Neural cell (in vitro differentiated cells): ENCODE measurements at regions not wholly inside any gene's neighbourhood (a gene's known extent, or its start where the extent isn't known, plus 50 kb on each side); places are given as distances from the start of the nearest gene placed in this dataset.

Source experiments
- H2AFZ ChIP-seq: fragments of 200-600, 300-800 bp; sonication (generic), shearing (Covaris generic); 2 replicates; pipeline ENCODE4 v1.6.0; 2014; ENCODE audit warnings: low read depth, mild to moderate bottlenecking, antibody characterized with exemption, low read length, moderate library complexity
- H3F3A ChIP-seq: fragments of 200-600 bp; shearing (Covaris generic); 2 replicates; pipeline ENCODE4 v1.6.1; 2016; ENCODE audit warnings: mild to moderate bottlenecking, moderate library complexity, mixed read lengths, antibody characterized with exemption, low read length; ENCODE audit not compliant: insufficient read depth, poor library complexity, severe bottlenecking
- H3K27ac ChIP-seq: fragments of 200-600, 300-800 bp; sonication (generic), shearing (Covaris generic); 2 replicates; pipeline ENCODE4 v1.5.1; 2014; ENCODE audit warnings: mild to moderate bottlenecking, low read length, moderate library complexity
- H3K27me3 ChIP-seq: fragments of 300-800, 200-600 bp; sonication (generic), shearing (Covaris generic); 2 replicates; pipeline ENCODE4 v1.6.0; 2014; ENCODE audit warnings: mild to moderate bottlenecking, low read depth, low read length, moderate library complexity; ENCODE audit not compliant: insufficient read depth
- H3K36me3 ChIP-seq: fragments of 300-800, 200-600 bp; sonication (generic), shearing (Covaris generic); 2 replicates; pipeline ENCODE4 v1.5.1; 2014; ENCODE audit warnings: mild to moderate bottlenecking, antibody characterized with exemption, low read length, moderate library complexity; ENCODE audit not compliant: insufficient read depth
- H3K4me2 ChIP-seq: fragments of 300-800, 200-600 bp; sonication (generic), shearing (Covaris generic); 2 replicates; pipeline ENCODE4 v1.6.0; 2014; ENCODE audit warnings: mild to moderate bottlenecking, low read length
- H3K4me3 ChIP-seq: fragments of 300-800, 200-600 bp; sonication (generic), shearing (Covaris generic); 2 replicates; pipeline ENCODE4 v1.5.1; 2014; ENCODE audit warnings: mild to moderate bottlenecking, low read length, moderate library complexity
- H3K79me2 ChIP-seq: fragments of 200-600 bp; shearing (Covaris generic); replicated peaks from 2 replicates; pipeline ENCODE4 v1.6.0; 2014; ENCODE audit warnings: mild to moderate bottlenecking, low read length, moderate library complexity; ENCODE audit not compliant: insufficient read depth
- H3K9ac ChIP-seq: fragments of 300-800, 200-600 bp; sonication (generic), shearing (Covaris generic); 2 replicates; pipeline ENCODE4 v1.6.1; 2016; ENCODE audit warnings: mild to moderate bottlenecking, low read length, mixed read lengths
- H3K9me2 ChIP-seq: fragments of 200-600 bp; shearing (Covaris generic); 2 replicates; pipeline ENCODE4 v1.6.1; 2016; ENCODE audit warnings: mild to moderate bottlenecking, low read length, mixed read lengths; ENCODE audit not compliant: insufficient read depth
- H3K9me3 ChIP-seq: fragments of 200-600, 300-800 bp; sonication (generic), shearing (Covaris generic); 2 replicates; pipeline ENCODE4 v1.6.1; 2016; ENCODE audit warnings: mild to moderate bottlenecking, mixed run types, low read length, moderate library complexity, mixed read lengths
- H4K20me1 ChIP-seq: fragments of 200-600 bp; shearing (Covaris generic); 2 replicates; pipeline ENCODE4 v1.6.1; 2016; ENCODE audit warnings: mild to moderate bottlenecking, mixed run types; ENCODE audit not compliant: insufficient read depth
- CTCF ChIP-seq: fragments of 450-650 bp; IDR thresholded peaks from 2 replicates; pipeline ENCODE4 v1.5.1; 2014; ENCODE audit warnings: antibody characterized with exemption, mild to moderate bottlenecking, moderate library complexity; ENCODE audit not compliant: poor library complexity, severe bottlenecking
- EP300 ChIP-seq: fragments of 450-650 bp; conservative IDR thresholded peaks from 2 replicates; pipeline ENCODE4 v1.6.1; 2014; ENCODE audit warnings: antibody characterized with exemption, mild to moderate bottlenecking, moderate library complexity; ENCODE audit not compliant: poor library complexity, severe bottlenecking
- EZH2 ChIP-seq: fragments of 200-600, 300-800 bp; shearing (Covaris generic), sonication (generic); IDR thresholded peaks from 2 replicates; pipeline ENCODE4 v1.6.1; 2014; ENCODE audit warnings: antibody characterized with exemption, low read length, borderline replicate concordance, mild to moderate bottlenecking; ENCODE audit not compliant: insufficient read depth, poor library complexity, severe bottlenecking
- MXI1 ChIP-seq: fragments of 450-650 bp; conservative IDR thresholded peaks from 2 replicates; pipeline ENCODE4 v1.6.1; 2014; ENCODE audit warnings: antibody characterized with exemption, mild to moderate bottlenecking; ENCODE audit not compliant: poor library complexity, severe bottlenecking
- POLR2AphosphoS5 ChIP-seq: IDR thresholded peaks from 2 replicates; pipeline ENCODE4 v1.6.1; 2012
- RAD21 ChIP-seq: fragments of 450-650 bp; conservative IDR thresholded peaks from 2 replicates; pipeline ENCODE4 v1.6.1; 2014; ENCODE audit warnings: antibody characterized with exemption, mild to moderate bottlenecking, moderate library complexity
- REST ChIP-seq: IDR thresholded peaks from 2 replicates; pipeline ENCODE4 v1.6.1; 2012; ENCODE audit warnings: borderline replicate concordance
- SMC3 ChIP-seq: fragments of 450-650 bp; conservative IDR thresholded peaks from 2 replicates; pipeline ENCODE4 v1.6.1; 2014; ENCODE audit warnings: antibody characterized with exemption, mild to moderate bottlenecking, moderate library complexity; ENCODE audit not compliant: poor library complexity
- TAF1 ChIP-seq: IDR thresholded peaks from 2 replicates; pipeline ENCODE4 v1.6.1; 2012; ENCODE audit warnings: low read depth

- no peaks in the 10 kb centered on the region for H4K20me1 ChIP-seq
- H3K4me2 ChIP-seq, result no peak overlapping the region
- no peak overlapping the region for H3K27ac ChIP-seq
- no peaks in the 10 kb centered on the region for H3K79me2 ChIP-seq
- H3K36me3 ChIP-seq, result no peaks in the 10 kb centered on the region
- H3K9me3 ChIP-seq, result no peaks in the 10 kb centered on the region
- no peaks in the 10 kb centered on the region for H3K27me3 ChIP-seq
- TF ChIP-seq SMC3 (no peak), EP300 (no peak), POLR2AphosphoS5 (no peak), REST (no peak), CTCF (no peak), TAF1 (no peak), EZH2 (no peak), RAD21 (no peak), MXI1 (no peak)
- H3K9ac ChIP-seq, result no peak overlapping the region
- H3K4me3 ChIP-seq, result no peak overlapping the region
- no peak overlapping the region for H2AFZ ChIP-seq
- H3F3A ChIP-seq, result no peaks in the 10 kb centered on the region
- H3K9me2 ChIP-seq, result no peaks in the 10 kb centered on the region
These were observed 189.3 kb upstream of the TSC22D2 start for GRCh38 chr3:150218841-150219240.

GRCh38 chr3:150218236-150218635 lies 189.9 kb upstream of the TSC22D2 start:
- H3K79me2 ChIP-seq, result no peaks in the 10 kb centered on the region
- no peak overlapping the region for H3K4me2 ChIP-seq
- H4K20me1 ChIP-seq, result no peaks in the 10 kb centered on the region
- no peaks in the 10 kb centered on the region for H3K36me3 ChIP-seq
- H3K9ac ChIP-seq, result no peak overlapping the region
- no peaks in the 10 kb centered on the region for H3K27me3 ChIP-seq
- no peak for TF ChIP-seq POLR2AphosphoS5
- TF ChIP-seq REST, result no peak
- no peak for TF ChIP-seq MXI1
- TF ChIP-seq EP300, result no peak
- TF ChIP-seq RAD21, result no peak
- TF ChIP-seq SMC3, result no peak
- no peak for TF ChIP-seq CTCF
- TF ChIP-seq EZH2, result no peak
- TF ChIP-seq TAF1, result no peak
- no peak overlapping the region for H2AFZ ChIP-seq
- no peaks in the 10 kb centered on the region for H3F3A ChIP-seq
- no peak overlapping the region for H3K4me3 ChIP-seq
- H3K9me2 ChIP-seq, result no peaks in the 10 kb centered on the region
- no peaks in the 10 kb centered on the region for H3K9me3 ChIP-seq
- H3K27ac ChIP-seq, result no peak overlapping the region
